Uterus (tissue), 3 donors: ENCODE measurements at regions not wholly inside any gene's neighbourhood (a gene's known extent, or its start where the extent isn't known, plus 50 kb on each side); places are given as distances from the start of the nearest gene placed in this dataset.
"Not testable (repeated sequence)": the region's sequence is repeated elsewhere in the genome, so short reads cannot be mapped to it uniquely, and the experiment has no call there.

Source experiments
- DNase-seq, 2 donors: peaks; one replicate each; pipeline ENCODE4 v3.0.0-alpha.2; 2019 to 2020
- H3K27ac ChIP-seq, 2 donors: fragments of 200-600 bp; sonication (generic); 1 replicate in 1 of 2; 2 replicates in 1 of 2; pipeline ENCODE4 v1.5.1; 2016 to 2018
- H3K27me3 ChIP-seq, 2 donors: fragments of 200-600 bp; sonication (generic); one replicate each; pipeline ENCODE4 v1.5.1; 2018 to 2019; ENCODE audit warnings: control low read depth in 1 of 2
- H3K36me3 ChIP-seq, 2 donors: fragments of 200-600 bp; sonication (generic); one replicate each; pipeline ENCODE4 v1.5.1; 2019; ENCODE audit warnings: control low read depth in 1 of 2
- H3K4me1 ChIP-seq, 2 donors: fragments of 200-600 bp; sonication (generic); one replicate each; pipeline ENCODE4 v1.5.1; 2018 to 2019; ENCODE audit warnings: control low read depth in 1 of 2
- H3K4me3 ChIP-seq, 2 donors: fragments of 200-600 bp; sonication (generic); 1 replicate in 1 of 2; 2 replicates in 1 of 2; pipeline ENCODE4 v1.5.1; 2018 to 2019; ENCODE audit warnings: mild to moderate bottlenecking in 1 of 2
- H3K9me3 ChIP-seq, 2 donors: fragments of 200-600 bp; sonication (generic); one replicate each; pipeline ENCODE4 v1.5.1; 2019; ENCODE audit warnings: control low read depth in 1 of 2
- POLR2A ChIP-seq, 2 donors: fragments of 450-650 bp; IDR thresholded peaks; one replicate each; pipeline ENCODE4 v1.6.1; 2016; ENCODE audit warnings: antibody characterized with exemption in 2 of 2, mild to moderate bottlenecking in 1 of 2, moderate library complexity in 1 of 2
- intact Hi-C: fragments of 100-400 bp; cut with DNase I; formaldehyde crosslinking; loops from one replicate; pipeline ENCODE4 v1.15.1; 2023; ENCODE audit warnings: low total_unique reads
- TF ChIP-seq, protein P1 (sequence below), 4 experiments: fragments of 200-600 bp in 2 of 4; fragments of 450-650 bp in 2 of 4; sonication (generic) in 2 of 4; IDR thresholded peaks; one replicate each; pipeline ENCODE4 v1.5.1; 2016 to 2019; ENCODE audit warnings: antibody characterized with exemption in 4 of 4, mild to moderate bottlenecking in 2 of 4, moderate library complexity in 1 of 4
- donor health status: DM: yes; HTN: yes; CAD: no.

DNA sequence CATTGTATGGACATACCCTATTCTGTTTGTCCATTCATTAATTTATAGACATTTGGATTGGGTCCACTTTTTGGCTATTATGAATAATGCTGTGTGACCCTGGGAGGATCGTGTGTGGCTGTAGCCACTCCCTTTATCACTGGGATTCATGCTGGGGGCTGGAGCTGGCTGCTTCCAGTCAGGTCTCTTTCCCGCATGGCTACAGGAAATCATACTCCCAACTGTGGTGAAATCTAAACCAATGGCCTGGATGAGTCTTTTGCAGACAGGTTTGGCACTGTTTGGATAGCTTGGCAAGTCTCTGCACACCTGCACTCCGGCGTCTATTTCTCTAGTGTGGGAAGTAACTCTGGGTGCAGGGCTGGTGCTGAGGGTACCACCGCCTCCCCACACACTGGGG, 80.4 kb downstream of the RIN2 start:
- H3K36me3 ChIP-seq: no peaks in the 10 kb centered on the region
- H3K27me3 ChIP-seq: no peaks in the 10 kb centered on the region
- no peaks in the 10 kb centered on the region for H3K4me1 ChIP-seq
- no peak for DNase-seq
- intact Hi-C loops: no loop called here
- no peak overlapping the region for H3K4me3 ChIP-seq
- no peaks in the 10 kb centered on the region for H3K9me3 ChIP-seq
- TF ChIP-seq, protein P1, sequence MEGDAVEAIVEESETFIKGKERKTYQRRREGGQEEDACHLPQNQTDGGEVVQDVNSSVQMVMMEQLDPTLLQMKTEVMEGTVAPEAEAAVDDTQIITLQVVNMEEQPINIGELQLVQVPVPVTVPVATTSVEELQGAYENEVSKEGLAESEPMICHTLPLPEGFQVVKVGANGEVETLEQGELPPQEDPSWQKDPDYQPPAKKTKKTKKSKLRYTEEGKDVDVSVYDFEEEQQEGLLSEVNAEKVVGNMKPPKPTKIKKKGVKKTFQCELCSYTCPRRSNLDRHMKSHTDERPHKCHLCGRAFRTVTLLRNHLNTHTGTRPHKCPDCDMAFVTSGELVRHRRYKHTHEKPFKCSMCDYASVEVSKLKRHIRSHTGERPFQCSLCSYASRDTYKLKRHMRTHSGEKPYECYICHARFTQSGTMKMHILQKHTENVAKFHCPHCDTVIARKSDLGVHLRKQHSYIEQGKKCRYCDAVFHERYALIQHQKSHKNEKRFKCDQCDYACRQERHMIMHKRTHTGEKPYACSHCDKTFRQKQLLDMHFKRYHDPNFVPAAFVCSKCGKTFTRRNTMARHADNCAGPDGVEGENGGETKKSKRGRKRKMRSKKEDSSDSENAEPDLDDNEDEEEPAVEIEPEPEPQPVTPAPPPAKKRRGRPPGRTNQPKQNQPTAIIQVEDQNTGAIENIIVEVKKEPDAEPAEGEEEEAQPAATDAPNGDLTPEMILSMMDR (IDR thresholded peaks at IDR 0.05): no peak
- no peak for TF ChIP-seq POLR2A (IDR thresholded peaks at IDR 0.05)
- H3K27ac ChIP-seq: no peak overlapping the region

DNA sequence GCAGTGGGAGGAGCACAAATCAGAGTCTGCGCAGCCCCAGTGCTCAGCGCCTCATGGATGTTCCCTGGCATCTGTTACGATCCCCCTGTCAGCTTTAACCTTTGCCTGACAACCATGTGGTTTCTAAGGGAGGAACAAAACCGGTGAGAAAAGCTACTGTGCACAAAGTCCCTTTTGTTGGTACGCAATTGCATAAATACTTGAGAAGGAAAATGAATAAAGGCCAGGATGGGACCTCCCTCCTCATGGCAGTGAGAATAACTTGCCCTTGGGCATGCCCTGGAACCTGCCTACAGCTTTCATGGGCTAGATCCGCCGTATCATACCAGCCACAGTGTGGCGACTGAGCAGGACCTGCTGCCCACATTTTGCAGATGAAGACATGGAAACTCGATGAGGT, 81.0 kb downstream of the RIN2 start:
- Histone ChIP-seq H3K4me1 (no peaks in the 10 kb centered on the region), H3K27ac (no peak overlapping the region), H3K9me3 (no peaks in the 10 kb centered on the region), H3K27me3 (no peaks in the 10 kb centered on the region), H3K4me3 (no peak overlapping the region), H3K36me3 (no peaks in the 10 kb centered on the region)
- DNase-seq: no peak
- intact Hi-C loops: no loop called here
- no peak for TF ChIP-seq POLR2A (IDR thresholded peaks at IDR 0.05)
- TF ChIP-seq, protein P1 (IDR thresholded peaks at IDR 0.05): no peak

DNA sequence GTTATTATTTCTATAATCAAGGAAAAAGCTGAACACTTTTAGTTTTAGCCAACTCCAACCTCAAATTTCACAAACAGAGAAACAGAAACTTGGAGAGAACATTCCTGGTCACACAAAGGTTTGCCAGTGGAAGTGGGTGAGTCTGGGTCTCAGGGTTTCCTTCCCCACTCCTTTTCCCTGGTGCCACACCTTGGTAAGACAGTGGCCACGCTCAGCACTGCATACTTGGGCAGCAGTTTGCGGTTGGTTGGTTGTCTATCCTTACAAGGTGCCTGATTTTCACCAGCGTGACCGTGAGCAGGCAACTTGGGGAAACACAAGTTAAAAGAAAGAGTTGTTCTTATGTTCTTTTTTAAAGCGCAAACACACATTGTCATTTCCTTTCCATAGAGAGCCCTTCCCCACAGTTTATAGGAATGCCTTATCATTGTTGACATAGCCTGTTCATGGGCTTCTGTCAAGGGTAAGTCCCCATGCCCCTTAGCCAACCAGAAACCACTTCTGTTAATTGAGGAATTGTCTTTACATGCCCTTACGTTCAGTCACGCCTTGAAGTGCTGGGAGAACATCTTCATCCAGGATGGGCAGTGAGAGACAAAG, 82.2 kb downstream of the RIN2 start:
- no peak for TF ChIP-seq POLR2A (IDR thresholded peaks at IDR 0.05)
- TF ChIP-seq, protein P1 (IDR thresholded peaks at IDR 0.05): no peak
- Histone ChIP-seq H3K27ac (no peak overlapping the region), H3K36me3 (no peaks in the 10 kb centered on the region), H3K27me3 (no peaks in the 10 kb centered on the region), H3K9me3 (no peaks in the 10 kb centered on the region), H3K4me3 (no peak overlapping the region), H3K4me1 (no peaks in the 10 kb centered on the region)
- intact Hi-C loops: no loop called here
- no peak for DNase-seq

DNA sequence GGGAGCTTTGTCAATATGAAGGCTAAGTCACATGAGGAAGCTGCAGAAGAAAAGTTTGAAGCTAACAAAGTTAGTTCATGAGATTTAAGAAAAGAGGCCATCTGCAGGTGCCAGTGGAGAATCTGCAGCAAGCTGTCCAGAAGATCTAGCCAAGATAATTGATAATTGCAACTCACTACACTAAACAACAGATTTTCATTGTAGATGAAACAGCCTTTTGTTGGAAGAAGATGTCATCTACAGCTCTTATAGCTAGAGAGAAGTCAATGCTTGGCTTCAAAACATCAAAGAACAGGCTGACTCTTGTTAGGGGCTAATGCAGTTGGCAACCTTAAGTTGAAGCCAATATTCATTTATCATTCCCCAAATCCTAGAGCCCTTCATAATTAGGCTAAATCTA, 83.7 kb downstream of the RIN2 start:
- Histone ChIP-seq H3K9me3 (no peaks in the 10 kb centered on the region), H3K4me3 (no peak overlapping the region), H3K27me3 (no peaks in the 10 kb centered on the region), H3K4me1 (no peaks in the 10 kb centered on the region), H3K27ac (no peak overlapping the region), H3K36me3 (no peaks in the 10 kb centered on the region)
- intact Hi-C loops: no loop called here
- TF ChIP-seq, protein P1 (IDR thresholded peaks at IDR 0.05): no peak
- no peak for TF ChIP-seq POLR2A (IDR thresholded peaks at IDR 0.05)
- DNase-seq: no peak

DNA sequence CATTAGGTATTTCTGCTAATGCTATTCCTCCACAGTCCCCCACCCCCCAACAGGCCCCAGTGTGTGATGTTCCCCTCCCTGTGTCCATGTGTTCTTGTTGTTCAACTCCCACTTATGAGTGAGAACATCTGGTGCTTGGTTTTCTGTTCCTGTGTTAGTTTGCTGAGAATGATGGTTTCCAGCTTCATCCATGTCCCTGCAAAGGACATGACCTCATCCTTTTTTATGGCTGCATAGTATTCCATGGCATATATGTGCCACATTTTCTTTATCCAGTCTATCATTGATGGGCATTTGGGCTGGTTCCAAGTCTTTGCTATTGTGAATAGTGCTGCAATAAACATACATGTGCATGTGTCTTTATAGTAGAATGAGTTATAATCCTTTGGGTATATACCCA, 86.8 kb downstream of the RIN2 start:
- H3K4me1 ChIP-seq, H3K4me3 ChIP-seq, H3K36me3 ChIP-seq, DNase-seq, H3K9me3 ChIP-seq, intact Hi-C loops, H3K27me3 ChIP-seq, H3K27ac ChIP-seq: not testable (repeated sequence)

DNA sequence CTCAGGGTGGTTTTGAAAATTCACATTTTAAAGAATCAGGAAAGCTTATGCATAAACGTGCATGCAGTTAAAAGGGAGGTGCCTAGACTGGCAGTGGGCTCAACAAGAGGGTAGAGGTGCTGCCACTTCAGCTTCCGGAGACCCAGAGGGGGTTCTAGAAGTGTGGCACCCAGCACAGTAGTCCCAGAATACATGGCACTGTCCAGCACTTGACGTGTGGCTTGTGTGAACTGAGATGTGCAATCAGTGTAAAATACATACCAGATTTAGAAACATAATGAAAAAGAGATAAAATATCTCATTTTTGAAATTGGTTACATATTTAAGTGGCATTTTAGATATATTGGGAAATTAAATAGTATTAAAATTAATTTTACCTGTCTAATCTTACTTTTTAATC, 89.3 kb downstream of the RIN2 start:
- no peaks in the 10 kb centered on the region for H3K36me3 ChIP-seq
- no peaks in the 10 kb centered on the region for H3K27me3 ChIP-seq
- H3K4me1 ChIP-seq: peaks cover 0 to 9% of the 10 kb centered on the region in 2 donors
- intact Hi-C loops: no loop called here
- no peak for DNase-seq
- H3K27ac ChIP-seq: no peak overlapping the region
- no peak overlapping the region for H3K4me3 ChIP-seq
- no peaks in the 10 kb centered on the region for H3K9me3 ChIP-seq
- TF ChIP-seq, protein P1 (IDR thresholded peaks at IDR 0.05): no peak
- TF ChIP-seq POLR2A (IDR thresholded peaks at IDR 0.05): no peak
